Stimulated activated CD4-positive, alpha-beta T cell treated with anti-CD3 and anti-CD28 coated beads, Interleukin-1b, Interleukin-23, amount 100 ng/mL, for 24 hours (primary cell): ENCODE measurements at regions not wholly inside any gene's neighbourhood (a gene's known extent, or its start where the extent isn't known, plus 50 kb on each side); places are given as distances from the start of the nearest gene placed in this dataset.

Experiments
- DNase-seq, 4 experiments: peaks; one replicate each; pipeline ENCODE4 v3.0.0-alpha.2; 2020; ENCODE audit warnings: low read depth in 4 of 4, low spot score in 1 of 4

DNA sequence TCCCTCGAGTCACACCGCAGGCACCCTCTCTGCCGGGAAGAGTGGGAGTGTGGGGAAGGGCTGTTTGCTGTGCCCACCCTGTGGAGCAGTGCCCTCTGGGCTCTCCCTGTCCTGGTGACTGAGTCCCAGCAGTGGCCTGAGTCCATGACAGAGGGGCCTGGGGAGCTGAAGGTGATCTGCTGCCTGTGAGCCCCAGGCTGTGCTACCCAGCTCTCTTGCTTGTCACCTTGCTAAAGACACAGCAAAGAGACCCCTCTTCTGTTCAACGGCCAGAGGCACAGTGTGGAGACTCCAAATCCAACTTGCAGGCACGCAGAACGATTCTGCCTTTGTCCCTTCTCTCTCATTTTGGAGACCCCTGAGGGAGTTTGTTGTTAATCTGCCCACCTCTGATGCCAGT lies 232.6 kb downstream of the OPA1 start:
- no peak for DNase-seq

- no peak for DNase-seq
Measured at GRCh38 chr3:193826159-193826795, 233.3 kb downstream of the OPA1 start.

DNA sequence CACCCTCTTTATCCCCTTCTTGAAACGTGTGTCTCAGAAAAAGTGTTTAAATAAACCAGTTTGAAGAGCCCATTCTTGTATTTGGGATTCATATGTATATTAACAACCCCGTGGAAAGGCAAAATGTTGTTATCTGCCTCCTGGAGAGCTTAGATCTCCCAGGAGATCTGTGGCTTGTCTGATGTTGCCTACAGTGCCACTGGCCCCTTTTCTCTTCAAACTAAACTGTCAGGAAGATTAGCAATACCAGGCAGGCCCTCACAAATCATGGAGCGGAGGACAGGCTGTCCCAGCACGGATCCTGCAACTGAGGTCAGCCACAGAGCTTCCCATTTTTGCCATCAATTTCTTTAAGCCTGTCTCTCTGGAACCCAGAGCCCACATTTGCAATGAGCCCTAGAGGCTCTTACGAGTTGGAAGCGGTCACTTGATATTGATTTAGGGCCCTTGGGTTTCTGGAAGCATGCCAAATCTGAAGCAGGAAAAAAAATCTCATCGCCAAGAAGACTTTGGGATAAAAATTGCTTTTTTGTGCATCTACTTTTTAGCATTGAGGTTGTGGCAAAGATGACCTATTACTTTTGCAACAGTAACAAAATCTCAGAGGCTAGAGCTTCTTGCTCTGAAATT lies 234.1 kb downstream of the OPA1 start:
- DNase-seq = no peak

DNA sequence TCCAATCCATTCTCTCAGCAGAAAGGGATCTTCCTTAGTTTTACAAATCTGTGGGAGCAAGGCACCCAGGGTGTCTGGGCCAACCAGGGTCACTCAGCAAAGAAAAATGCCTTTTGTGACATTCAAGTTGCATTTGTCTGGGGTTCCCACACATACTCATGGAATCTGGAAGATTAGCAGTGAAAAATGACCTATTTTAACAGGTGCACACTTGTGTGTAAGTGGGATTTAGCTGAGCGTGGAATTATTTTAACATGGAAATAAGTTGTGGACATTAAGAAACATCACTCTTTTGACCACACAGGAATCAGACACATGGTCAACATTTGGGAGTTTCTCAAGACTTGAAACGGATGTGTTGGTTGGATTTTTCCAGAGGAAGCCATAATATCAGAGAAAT lies 234.9 kb downstream of the OPA1 start:
- no peak for DNase-seq

GRCh38 chr3:193828477-193828876 lies 235.5 kb downstream of the OPA1 start:
- DNase-seq = no peak

DNA sequence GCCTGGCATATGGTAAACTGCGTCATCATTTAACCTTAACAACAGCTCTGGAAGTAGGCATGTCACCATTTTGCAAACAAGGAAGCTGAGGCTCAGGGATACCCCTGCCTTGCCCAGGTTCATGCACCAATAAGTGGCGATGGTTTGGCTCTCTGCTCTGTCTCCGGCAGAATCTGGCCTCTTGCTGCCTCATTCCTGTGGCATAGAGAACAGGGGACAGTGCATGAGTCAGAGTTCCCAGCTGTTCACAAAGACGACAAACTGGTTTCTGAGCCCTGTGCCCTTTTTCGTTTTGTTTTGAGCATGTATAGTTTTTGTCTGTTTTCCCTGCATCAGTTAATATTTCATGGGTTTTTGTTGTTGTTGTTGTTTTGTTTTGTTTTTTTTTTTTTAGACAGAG lies 236.8 kb downstream of the OPA1 start:
- no peak for DNase-seq

GRCh38 chr3:193830791-193831191 lies 237.8 kb downstream of the OPA1 start:
- DNase-seq = no peak

GRCh38 chr3:193831495-193832455 lies 238.8 kb downstream of the OPA1 start:
- no peak for DNase-seq

- DNase-seq = no peak
Measured at GRCh38 chr3:193832833-193833413, 239.9 kb downstream of the OPA1 start.

DNA sequence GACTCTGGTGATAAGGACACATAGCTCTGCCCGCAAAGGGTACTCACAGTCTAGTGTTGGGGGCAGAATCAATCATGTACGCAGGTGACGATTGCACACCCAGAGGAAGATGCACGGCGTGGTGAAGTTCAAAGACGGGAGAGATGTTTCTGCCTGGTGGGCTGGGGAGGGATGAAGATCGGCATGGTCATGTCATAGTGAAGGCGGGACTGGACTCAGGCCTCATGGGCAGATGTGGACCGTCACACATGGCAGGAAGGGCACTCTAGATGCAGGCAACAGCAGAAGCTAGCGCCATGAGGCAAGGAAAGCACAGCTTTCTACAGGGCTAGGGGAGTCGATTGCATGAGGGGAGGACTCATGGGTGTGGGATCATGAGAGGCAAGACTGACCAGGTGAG lies 240.6 kb downstream of the OPA1 start:
- DNase-seq = no peak

DNA sequence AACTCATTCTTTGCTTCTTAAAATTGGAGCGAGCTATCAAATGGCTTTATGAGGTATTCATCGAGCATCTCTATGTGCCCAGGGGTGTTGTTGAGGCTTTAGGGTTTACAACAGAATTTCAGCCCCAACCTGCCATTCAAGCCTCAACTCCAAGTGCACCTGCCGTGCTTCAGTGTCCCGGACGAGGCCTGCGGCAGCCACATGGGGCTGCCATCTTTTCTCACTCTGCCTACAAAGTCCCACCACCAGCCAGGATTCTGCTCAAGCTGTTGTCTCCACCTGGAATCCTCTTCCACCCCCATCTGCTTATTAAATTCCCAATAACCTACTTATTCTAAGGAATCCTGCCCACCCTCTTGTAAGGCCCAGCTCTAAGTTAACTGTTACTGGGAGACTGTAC lies 242.4 kb downstream of the OPA1 start:
- DNase-seq = no peak

GRCh38 chr3:193836511-193836910 lies 243.5 kb downstream of the OPA1 start:
- no peak for DNase-seq

- DNase-seq = no peak
Measured at GRCh38 chr3:193836918-193837317, 243.9 kb downstream of the OPA1 start.

DNA sequence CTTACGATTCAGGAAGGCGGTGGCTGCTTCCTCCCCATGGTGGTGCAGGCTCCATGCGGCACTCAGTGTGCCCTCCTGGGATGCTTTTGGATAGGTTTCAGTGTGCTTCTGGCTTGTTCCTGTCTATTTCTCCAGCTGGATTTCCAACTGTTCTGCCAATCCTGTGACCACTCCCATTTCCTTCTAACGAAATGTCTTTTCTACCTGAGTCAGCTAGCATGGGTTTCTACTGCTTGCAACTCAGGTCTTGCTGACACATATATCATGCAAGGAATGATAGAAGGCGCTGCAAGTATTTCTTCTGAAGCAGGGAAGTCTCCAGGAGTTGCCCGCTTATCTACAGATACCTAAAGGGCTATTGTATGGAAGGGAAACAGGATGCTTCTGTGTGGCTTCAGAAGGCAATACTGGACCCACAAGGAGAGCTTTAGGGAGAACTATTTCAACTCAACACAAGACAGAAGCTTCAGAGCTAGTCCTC lies 244.4 kb downstream of the OPA1 start:
- DNase-seq = no peak

DNA sequence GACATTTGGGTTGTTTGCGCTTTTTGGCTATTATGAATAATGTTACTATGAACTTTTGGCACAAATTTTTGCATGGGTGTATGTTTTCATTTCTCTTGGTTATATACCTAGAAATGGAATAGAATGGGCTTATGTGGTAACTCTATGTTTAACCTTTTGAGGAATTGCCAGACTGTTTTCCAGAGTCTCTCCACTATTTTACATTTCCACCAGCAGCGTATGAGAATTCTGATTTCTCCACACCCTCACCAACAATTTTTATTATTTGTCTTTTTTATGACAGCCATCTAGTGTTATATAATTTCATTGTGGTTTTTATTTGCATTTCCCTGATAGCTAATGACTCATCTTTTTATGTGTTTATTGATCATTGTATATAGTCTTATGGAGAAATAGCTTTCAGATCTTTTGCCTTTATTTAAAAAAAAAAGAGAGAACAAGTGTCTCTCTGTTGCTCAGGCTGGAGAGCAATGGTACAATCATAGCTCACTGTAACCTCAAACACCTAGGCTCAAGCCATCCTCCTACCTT lies 247.2 kb downstream of the OPA1 start:
- no peak for DNase-seq

DNA sequence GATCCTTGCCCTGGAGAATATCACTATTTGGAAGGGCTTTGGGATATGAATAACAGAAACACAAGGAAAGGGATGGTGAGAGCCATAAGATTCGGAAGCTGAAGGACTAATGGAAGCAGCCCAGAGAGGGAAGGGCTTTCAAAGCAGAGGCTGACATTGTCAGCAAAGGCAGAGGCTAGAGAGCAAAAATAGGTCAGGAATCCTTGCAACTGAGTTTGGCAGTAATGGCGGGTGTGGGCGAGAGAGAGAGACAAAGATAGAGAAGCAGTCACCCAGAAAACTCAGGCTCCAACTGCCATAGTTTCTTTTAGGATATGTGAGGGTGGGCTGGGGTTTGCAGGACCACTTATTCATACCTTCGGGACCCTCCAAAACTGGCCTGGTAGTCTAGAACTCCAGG lies 248.6 kb downstream of the OPA1 start:
- no peak for DNase-seq

DNA sequence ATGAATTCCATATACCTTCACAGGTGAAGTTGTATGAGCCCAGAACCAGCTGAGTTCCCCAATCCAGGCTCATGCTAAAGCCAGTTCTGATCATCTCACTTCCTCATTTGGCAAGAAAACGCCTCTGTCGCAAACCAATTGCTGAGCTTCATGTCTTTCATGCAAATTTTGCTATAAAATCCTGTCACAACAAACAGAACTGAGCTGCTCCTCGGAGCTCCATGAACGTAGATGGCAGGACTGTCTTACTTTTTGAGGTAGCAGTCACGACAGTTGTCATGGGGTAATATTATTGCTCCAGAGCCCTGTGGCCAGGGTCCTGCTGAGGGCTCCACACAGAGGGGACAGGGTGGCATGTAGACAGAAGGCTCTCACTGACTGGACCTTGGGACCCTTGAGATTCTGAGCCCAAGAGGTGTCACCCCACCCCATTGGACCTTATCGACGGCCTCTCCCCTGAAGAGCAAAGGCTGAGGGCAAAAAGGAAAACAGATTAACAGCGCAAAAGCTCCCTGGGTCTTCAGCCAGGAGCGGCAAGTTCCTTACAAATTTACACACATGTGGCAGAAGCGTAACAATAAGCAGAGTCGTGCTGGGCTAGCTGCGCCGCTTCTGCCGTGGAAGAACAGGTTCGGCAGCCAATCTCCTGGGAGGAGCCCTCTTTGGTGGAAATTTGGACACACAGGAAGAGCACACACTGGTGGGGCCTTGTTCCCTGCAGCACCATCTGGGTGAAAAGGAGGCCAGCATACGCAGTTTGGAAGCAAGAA lies 249.2 kb downstream of the OPA1 start:
- no peak for DNase-seq

- DNase-seq = no peak
Measured at GRCh38 chr3:193842832-193843473, 249.9 kb downstream of the OPA1 start.

- DNase-seq = no peak
Measured at GRCh38 chr3:193843474-193844301, 250.7 kb downstream of the OPA1 start.
